Ecto neural progenitor cell (in vitro differentiated cells): ENCODE measurements at regions not wholly inside any gene's neighbourhood (a gene's known extent, or its start where the extent isn't known, plus 50 kb on each side); places are given as distances from the start of the nearest gene placed in this dataset.

Source experiments
- DNase-seq: peaks from one replicate; pipeline ENCODE4 v3.0.0-alpha.2; 2018; ENCODE audit warnings: low spot score

GRCh38 chr2:67625178-67625577 lies 228.0 kb downstream of the ETAA1 start:
- DNase-seq, result no peak

GRCh38 chr2:67625690-67626475 lies 228.8 kb downstream of the ETAA1 start:
- DNase-seq, result no peak

- no peak for DNase-seq
Measured at GRCh38 chr2:67626656-67627055, 229.5 kb downstream of the ETAA1 start.

- DNase-seq, result no peak
Measured at GRCh38 chr2:67627456-67628207, 230.5 kb downstream of the ETAA1 start.

GRCh38 chr2:67628892-67629291 lies 231.8 kb downstream of the ETAA1 start:
- no peak for DNase-seq

GRCh38 chr2:67631483-67631882 lies 234.3 kb downstream of the ETAA1 start:
- DNase-seq, result no peak

GRCh38 chr2:67633212-67633856 lies 236.2 kb downstream of the ETAA1 start:
- no peak for DNase-seq

- no peak for DNase-seq
Measured at GRCh38 chr2:67638146-67638545, 241.0 kb downstream of the ETAA1 start.

GRCh38 chr2:67641312-67642045 lies 244.3 kb downstream of the ETAA1 start:
- no peak for DNase-seq

GRCh38 chr2:67642046-67642382 lies 244.9 kb downstream of the ETAA1 start:
- no peak for DNase-seq

GRCh38 chr2:67642961-67643360 lies 245.8 kb downstream of the ETAA1 start:
- DNase-seq, result no peak

GRCh38 chr2:67645280-67646138 lies 248.4 kb downstream of the ETAA1 start:
- DNase-seq, result no peak

GRCh38 chr2:67646714-67647333 lies 249.7 kb downstream of the ETAA1 start:
- DNase-seq, result no peak

- DNase-seq, result no peak
Measured at GRCh38 chr2:67649331-67650261, 252.5 kb downstream of the ETAA1 start.

GRCh38 chr2:67650291-67651133 lies 253.4 kb downstream of the ETAA1 start:
- peak; percentile 80 for DNase-seq

- DNase-seq, result no peak
Measured at GRCh38 chr2:67651565-67651964, 254.4 kb downstream of the ETAA1 start.

- no peak for DNase-seq
Measured at GRCh38 chr2:67652679-67653078, 255.5 kb downstream of the ETAA1 start.

GRCh38 chr2:67656875-67657274 lies 259.7 kb downstream of the ETAA1 start:
- DNase-seq, result no peak

GRCh38 chr2:67658820-67659219 lies 261.7 kb downstream of the ETAA1 start:
- no peak for DNase-seq
